Muscle of leg (tissue), 3 donors: ENCODE measurements at regions not wholly inside any gene's neighbourhood (a gene's known extent, or its start where the extent isn't known, plus 50 kb on each side); places are given as distances from the start of the nearest gene placed in this dataset.
A peak's percentile ranks its signal among the peaks of the same experiment; 100 is the strongest.

Source experiments
- DNase-seq: peaks from one replicate; pipeline ENCODE4 v3.0.0; 2013
- H3K27ac ChIP-seq: one replicate; pipeline ENCODE4 v1.5.1; 2013; ENCODE audit warnings: mild to moderate bottlenecking, low read length, control low read depth
- H3K27me3 ChIP-seq: one replicate; pipeline ENCODE4 v1.6.1; 2013; ENCODE audit warnings: low read length; ENCODE audit not compliant: control insufficient read depth, insufficient read depth
- H3K36me3 ChIP-seq: one replicate; pipeline ENCODE4 v1.6.1; 2013; ENCODE audit warnings: low read length; ENCODE audit not compliant: control insufficient read depth, insufficient read depth
- H3K4me1 ChIP-seq: one replicate; pipeline ENCODE4 v1.6.1; 2013; ENCODE audit warnings: low read length; ENCODE audit not compliant: control insufficient read depth, insufficient read depth
- H3K4me3 ChIP-seq: one replicate; pipeline ENCODE4 v1.5.1; 2013; ENCODE audit warnings: low read length, control low read depth
- H3K9me3 ChIP-seq: replicated peaks from 2 replicates; pipeline ENCODE4 v1.6.1; 2013; ENCODE audit warnings: low read depth, low read length; ENCODE audit not compliant: control insufficient read depth
- WGBS: methylation state at CpG from one replicate; pipeline ENCODE4 v1.1.5; 2013; ENCODE audit warnings: missing lambda C conversion rate; ENCODE audit not compliant: insufficient coverage; 5-methylcytosine and 5-hydroxymethylcytosine counted together

DNA sequence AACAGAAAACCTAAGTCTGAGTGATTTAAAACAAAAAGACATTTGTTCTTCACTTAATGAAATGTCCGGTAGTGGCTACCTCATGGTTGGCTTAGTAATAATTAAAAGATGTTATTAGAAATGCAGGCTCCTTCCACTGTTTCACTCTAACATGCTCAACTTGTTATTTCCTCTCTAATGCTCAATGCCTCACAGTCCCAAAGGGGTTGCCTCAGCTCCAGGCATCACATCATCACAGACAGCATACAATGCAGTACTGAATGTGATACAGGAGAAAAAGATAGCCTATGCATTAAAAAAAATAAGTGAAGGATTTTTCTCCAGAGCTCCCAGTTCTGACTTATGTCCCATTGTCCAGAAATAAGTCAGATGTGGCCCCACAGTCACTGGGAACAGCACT, 1077.0 kb upstream of the TMEM132C start:
- Histone ChIP-seq H3K27me3 (no peaks in the 10 kb centered on the region), H3K4me1 (no peaks in the 10 kb centered on the region), H3K4me3 (no peak overlapping the region), H3K27ac (no peak overlapping the region), H3K9me3 (no peaks in the 10 kb centered on the region), H3K36me3 (no peaks in the 10 kb centered on the region)
- WGBS, result no CpG with 5 or more reads among the region's 1 CpG
- DNase-seq, result no peak

DNA sequence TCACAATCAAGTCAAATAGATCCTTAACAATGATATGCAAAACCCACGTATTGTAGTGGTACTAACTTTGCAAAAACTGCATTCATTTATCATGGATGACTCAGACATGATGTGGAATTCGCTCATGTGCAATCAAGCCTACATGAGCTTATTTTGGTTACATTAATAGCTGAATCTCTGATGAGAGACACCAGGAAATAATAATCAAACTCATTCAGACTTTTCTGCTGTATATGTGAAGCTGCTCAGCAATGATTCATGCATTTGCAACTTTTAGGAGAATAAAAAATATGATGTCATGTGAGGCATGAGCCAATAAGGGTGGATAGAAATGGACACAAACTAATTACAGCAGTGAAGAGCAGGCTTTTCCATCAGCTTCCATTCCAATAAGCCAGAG, 1075.8 kb upstream of the TMEM132C start:
- no CpG with 5 or more reads among the region's 2 CpGs for WGBS
- Histone ChIP-seq H3K36me3 (no peaks in the 10 kb centered on the region), H3K27me3 (no peaks in the 10 kb centered on the region), H3K4me3 (no peak overlapping the region), H3K9me3 (no peaks in the 10 kb centered on the region), H3K27ac (no peak overlapping the region), H3K4me1 (no peaks in the 10 kb centered on the region)
- DNase-seq, result peak; percentile 49

DNA sequence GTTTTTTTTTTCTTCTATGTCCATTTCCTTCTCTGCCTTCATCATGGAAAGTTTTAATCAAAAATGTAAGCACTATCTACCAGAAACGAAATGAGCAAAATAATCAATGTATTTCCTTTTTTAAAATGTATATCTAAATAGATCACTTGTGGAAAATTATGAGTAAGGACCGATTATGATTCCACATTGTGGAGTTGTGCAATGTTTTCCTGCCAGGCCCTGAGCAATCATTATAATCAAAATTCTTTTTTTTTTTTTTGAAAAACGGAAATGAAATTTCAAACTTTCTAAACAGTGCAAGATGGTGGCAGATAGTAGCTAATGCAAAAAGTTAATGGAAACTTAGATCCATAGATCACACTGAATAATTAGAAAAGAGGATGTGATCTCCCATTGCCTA, 1074.6 kb upstream of the TMEM132C start:
- no peaks in the 10 kb centered on the region for H3K4me1 ChIP-seq
- H3K27me3 ChIP-seq, result no peaks in the 10 kb centered on the region
- H3K36me3 ChIP-seq, result no peaks in the 10 kb centered on the region
- no peak for DNase-seq
- no peaks in the 10 kb centered on the region for H3K9me3 ChIP-seq
- no peak overlapping the region for H3K27ac ChIP-seq
- no peak overlapping the region for H3K4me3 ChIP-seq
- WGBS, result no CpG with 5 or more reads among the region's 3 CpGs

DNA sequence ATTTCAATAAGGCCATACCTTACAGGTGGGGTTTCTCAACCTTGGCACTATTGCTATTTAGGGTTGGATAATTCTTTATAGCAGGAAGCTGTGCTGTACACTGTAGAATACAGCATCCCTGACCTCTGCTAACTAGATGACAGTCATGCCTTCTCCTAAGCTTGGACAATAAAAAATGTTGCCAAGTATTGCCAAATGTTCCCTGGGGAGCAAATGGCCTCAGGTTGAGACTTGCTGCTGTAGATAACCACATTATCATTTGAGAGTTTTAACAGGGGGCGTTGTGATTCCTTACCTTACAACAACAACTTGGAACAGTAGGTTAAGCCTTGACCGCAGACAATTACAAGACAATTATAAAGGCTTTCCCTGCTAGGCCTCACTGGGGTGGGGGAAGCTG, 1073.6 kb upstream of the TMEM132C start:
- H3K27ac ChIP-seq, result no peak overlapping the region
- no peaks in the 10 kb centered on the region for H3K4me1 ChIP-seq
- no peak overlapping the region for H3K4me3 ChIP-seq
- DNase-seq, result no peak
- H3K9me3 ChIP-seq, result no peaks in the 10 kb centered on the region
- WGBS, result no CpG with 5 or more reads among the region's 2 CpGs
- no peaks in the 10 kb centered on the region for H3K27me3 ChIP-seq
- H3K36me3 ChIP-seq, result no peaks in the 10 kb centered on the region

DNA sequence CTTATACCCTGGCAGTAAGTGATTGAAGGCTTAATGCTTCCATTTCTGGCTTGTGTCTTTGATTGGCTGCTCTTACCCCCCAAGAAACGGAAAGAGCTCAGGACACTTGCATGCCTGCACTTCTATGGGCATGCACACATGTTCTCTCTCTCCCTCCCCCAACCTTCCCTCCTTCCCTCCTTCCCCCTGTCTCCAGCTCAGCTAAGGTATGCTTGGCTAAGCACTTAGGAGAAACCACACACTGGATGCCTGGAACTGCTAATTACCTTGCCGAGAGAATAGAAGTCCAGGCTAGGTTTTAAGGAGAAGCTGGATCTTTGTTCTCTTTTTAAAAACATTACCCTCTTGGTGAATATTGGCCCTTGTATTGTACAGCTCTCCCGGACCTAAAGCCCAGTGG, 1072.8 kb upstream of the TMEM132C start:
- Histone ChIP-seq H3K9me3 (no peaks in the 10 kb centered on the region), H3K27ac (no peak overlapping the region)
- 52% methylated on average over 2 of the region's 3 CpGs for WGBS

DNA sequence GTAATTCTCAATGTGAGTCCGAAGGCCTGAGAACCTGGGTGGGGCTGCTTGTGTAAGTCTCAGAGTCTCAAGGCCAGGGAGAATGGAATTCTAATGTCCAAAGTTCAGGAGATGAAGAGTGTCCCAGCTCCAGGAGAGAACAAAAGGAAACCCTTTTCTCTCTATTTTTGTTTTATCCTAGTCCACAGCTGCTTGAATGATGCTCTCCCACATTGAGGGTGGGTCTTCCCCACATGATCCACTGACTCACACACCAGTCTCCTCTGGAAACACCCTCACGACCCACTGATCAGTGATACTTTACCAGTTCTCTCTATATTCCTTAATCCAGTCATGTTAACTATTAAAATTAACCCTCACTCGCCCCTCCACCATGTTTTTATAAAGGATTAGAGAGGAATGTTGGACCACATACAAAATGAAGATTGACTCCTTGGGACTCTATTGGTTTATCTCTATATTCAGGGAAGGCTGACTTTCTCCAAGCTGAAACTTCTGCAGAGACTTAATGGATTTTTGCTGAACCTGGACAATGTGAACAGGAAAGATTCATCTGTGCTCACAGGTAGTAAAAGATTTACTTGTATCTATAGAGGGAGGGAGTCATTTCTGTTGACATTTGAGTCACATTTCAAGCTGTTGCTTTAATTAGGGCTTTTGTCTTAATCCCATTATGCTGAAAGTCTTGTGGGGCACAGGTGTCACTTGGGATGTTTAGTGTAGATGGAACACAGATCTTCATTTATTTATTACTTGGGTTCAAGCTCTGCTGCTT, 1061.0 kb upstream of the TMEM132C start:
- H3K27ac ChIP-seq, result no peak overlapping the region
- WGBS, result 100% methylated on average over 1 of the region's 3 CpGs
- DNase-seq, result no peak
- H3K9me3 ChIP-seq, result no peaks in the 10 kb centered on the region
- no peaks in the 10 kb centered on the region for H3K36me3 ChIP-seq
- H3K4me3 ChIP-seq, result no peak overlapping the region
- no peaks in the 10 kb centered on the region for H3K4me1 ChIP-seq
- H3K27me3 ChIP-seq, result no peaks in the 10 kb centered on the region

More for the DNA sequence above, 1072.8 kb upstream of the TMEM132C start:
- no peaks in the 10 kb centered on the region for H3K4me1 ChIP-seq
- no peaks in the 10 kb centered on the region for H3K36me3 ChIP-seq
- no peak overlapping the region for H3K4me3 ChIP-seq
- no peaks in the 10 kb centered on the region for H3K27me3 ChIP-seq
- no peak for DNase-seq

DNA sequence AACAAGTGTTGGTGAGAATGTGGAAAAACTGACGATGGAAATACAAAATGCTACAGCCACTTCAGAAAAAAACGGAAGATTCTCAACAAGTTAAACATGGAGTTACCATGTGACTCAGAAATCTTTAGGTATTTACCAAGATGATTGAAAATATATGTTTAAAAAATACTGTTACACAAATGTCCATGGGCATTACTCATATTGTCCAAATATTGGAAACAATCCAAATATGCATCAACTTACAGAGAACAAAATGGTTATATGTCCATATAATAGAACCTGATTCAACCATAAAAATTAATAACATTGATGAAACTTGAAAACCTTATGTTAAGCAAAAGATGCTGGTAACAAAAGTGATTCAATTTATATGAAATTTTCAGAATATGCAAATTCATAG, 1057.7 kb upstream of the TMEM132C start:
- H3K4me3 ChIP-seq, result no peak overlapping the region
- no peak overlapping the region for H3K27ac ChIP-seq
- H3K9me3 ChIP-seq, result no peaks in the 10 kb centered on the region
- no peaks in the 10 kb centered on the region for H3K4me1 ChIP-seq
- no CpG with 5 or more reads among the region's 2 CpGs for WGBS
- H3K36me3 ChIP-seq, result no peaks in the 10 kb centered on the region
- no peaks in the 10 kb centered on the region for H3K27me3 ChIP-seq
- DNase-seq, result no peak

DNA sequence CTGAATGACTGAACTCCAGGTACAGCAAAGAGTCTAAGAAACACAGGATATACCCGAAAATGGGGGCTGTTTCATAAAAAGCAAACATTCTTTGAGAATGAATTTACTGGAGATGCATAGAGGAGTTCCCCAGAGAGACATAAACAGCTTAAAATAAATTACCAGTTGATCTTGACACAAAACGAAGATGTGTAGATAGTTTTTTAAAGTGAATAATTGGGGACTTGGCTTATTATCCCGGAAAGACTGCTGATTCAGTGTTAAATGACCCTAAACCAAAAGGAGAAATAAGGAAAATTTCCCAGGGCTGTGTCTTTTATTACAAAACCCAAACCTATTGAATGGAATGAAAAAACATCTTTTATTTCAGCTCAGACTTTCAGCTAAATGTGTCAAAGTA, 1052.8 kb upstream of the TMEM132C start:
- no peak overlapping the region for H3K27ac ChIP-seq
- no CpG with 5 or more reads among the region's 3 CpGs for WGBS

DNA sequence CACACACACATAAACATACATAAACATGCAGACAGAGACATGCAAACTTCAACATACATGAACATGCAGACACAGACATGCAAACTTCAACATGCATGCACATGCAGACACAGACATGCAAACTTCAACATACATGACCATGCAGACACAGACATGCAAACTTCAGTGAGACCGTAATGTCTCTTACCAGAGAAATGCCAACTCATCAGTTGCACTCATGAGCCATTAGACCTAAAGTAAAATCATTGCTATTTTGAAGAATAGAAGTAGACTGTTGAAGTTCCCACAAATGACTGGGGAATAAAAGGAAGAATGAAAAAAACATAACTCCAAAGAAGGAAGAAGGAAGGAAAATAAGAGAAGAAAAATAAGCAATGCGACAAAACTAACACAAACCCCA, 1044.0 kb upstream of the TMEM132C start:
- Histone ChIP-seq H3K4me1 (peaks cover 5% of the 10 kb centered on the region), H3K9me3 (no peaks in the 10 kb centered on the region), H3K36me3 (no peaks in the 10 kb centered on the region), H3K27ac (no peak overlapping the region), H3K4me3 (no peak overlapping the region), H3K27me3 (no peaks in the 10 kb centered on the region)
- no peak for DNase-seq
- no CpG with 5 or more reads among the region's 2 CpGs for WGBS

More for the DNA sequence above, 1052.8 kb upstream of the TMEM132C start:
- no peaks in the 10 kb centered on the region for H3K9me3 ChIP-seq
- no peak overlapping the region for H3K4me3 ChIP-seq
- H3K4me1 ChIP-seq, result no peaks in the 10 kb centered on the region
- DNase-seq, result peak; percentile 21
- no peaks in the 10 kb centered on the region for H3K27me3 ChIP-seq
- no peaks in the 10 kb centered on the region for H3K36me3 ChIP-seq

DNA sequence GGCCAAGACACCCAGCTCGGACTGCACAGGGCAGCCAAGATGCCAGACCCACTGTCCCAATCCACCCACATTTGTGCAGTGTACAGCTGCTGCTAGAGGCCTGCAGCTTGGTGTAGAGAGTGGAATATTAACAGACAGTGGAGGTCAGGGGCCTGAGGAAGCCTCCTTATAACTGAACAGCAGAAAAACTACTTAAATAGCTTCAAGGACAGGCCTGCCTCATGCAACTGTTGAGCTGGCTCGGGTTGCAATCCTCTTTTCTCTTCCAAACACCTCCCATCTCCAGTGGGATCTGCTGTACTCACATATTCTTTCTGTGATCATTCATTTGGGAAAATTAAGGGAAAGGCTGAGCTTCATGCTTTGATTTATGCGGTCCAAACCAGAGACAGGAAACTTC, 1043.2 kb upstream of the TMEM132C start:
- WGBS, result 20% methylated on average over 2 of the region's 3 CpGs
- peak; percentile 46 for DNase-seq
- no peak overlapping the region for H3K27ac ChIP-seq

DNA sequence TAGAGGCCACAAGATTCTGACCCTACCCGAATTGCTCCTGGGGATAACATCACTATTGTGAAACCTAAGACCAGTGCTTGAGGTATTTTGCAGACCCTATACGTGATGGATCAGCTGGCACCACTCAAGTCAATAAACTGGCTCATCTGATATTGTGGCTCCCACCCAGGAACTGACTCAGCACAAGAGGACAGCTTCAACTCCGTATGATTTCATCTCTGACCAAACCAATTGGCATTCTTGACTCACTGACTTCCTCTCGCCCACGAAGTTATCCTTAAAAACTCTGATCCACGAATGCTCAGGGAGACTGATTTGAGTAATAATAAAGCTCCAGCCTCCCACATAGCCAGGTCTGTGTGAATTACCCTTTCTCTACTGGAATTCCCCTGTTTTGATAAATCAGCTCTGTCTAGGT, 1036.1 kb upstream of the TMEM132C start:
- Histone ChIP-seq H3K4me3 (no peak overlapping the region), H3K27me3 (no peaks in the 10 kb centered on the region), H3K27ac (no peak overlapping the region), H3K4me1 (no peaks in the 10 kb centered on the region), H3K9me3 (no peaks in the 10 kb centered on the region), H3K36me3 (no peaks in the 10 kb centered on the region)
- DNase-seq, result no peak
- 64% methylated on average over 2 of the region's 6 CpGs for WGBS

More for the DNA sequence above, 1043.2 kb upstream of the TMEM132C start:
- Histone ChIP-seq H3K4me3 (no peak overlapping the region), H3K27me3 (no peaks in the 10 kb centered on the region), H3K9me3 (no peaks in the 10 kb centered on the region), H3K36me3 (no peaks in the 10 kb centered on the region), H3K4me1 (peaks cover 5% of the 10 kb centered on the region)
